Liver (tissue), 3 donors: ENCODE measurements at regions not wholly inside any gene's neighbourhood (a gene's known extent, or its start where the extent isn't known, plus 50 kb on each side); places are given as distances from the start of the nearest gene placed in this dataset.

Experiments used
- EGR1 ChIP-seq, 2 donors: IDR thresholded peaks; 2 replicates each; pipeline ENCODE4 v1.6.1; 2016 to 2018; ENCODE audit warnings: antibody characterized with exemption in 2 of 2, low read depth in 2 of 2
- GABPA ChIP-seq, 2 donors: IDR thresholded peaks in 1 of 2; conservative IDR thresholded peaks in 1 of 2; 2 replicates each; pipeline ENCODE4 v1.6.1; 2016; ENCODE audit warnings: antibody characterized with exemption in 2 of 2, mild to moderate bottlenecking in 1 of 2, moderate library complexity in 1 of 2
- HNF4G ChIP-seq: IDR thresholded peaks from 2 replicates; pipeline ENCODE4 v1.6.1; 2016; ENCODE audit warnings: antibody characterized with exemption
- JUND ChIP-seq, 2 donors: IDR thresholded peaks; 2 replicates each; pipeline ENCODE4 v1.6.1; 2016; ENCODE audit warnings: antibody characterized with exemption in 2 of 2
- RAD21 ChIP-seq, 2 donors: IDR thresholded peaks; 2 replicates each; pipeline ENCODE4 v1.6.1; 2016; ENCODE audit warnings: antibody characterized with exemption in 2 of 2, mild to moderate bottlenecking in 2 of 2
- SP1 ChIP-seq: IDR thresholded peaks from 2 replicates; pipeline ENCODE4 v1.6.1; 2018; ENCODE audit warnings: antibody characterized with exemption, mild to moderate bottlenecking
- TAF1 ChIP-seq: conservative IDR thresholded peaks from 2 replicates; pipeline ENCODE4 v1.6.1; 2016; ENCODE audit warnings: antibody characterized with exemption, mild to moderate bottlenecking
- YY1 ChIP-seq: IDR thresholded peaks from 2 replicates; pipeline ENCODE4 v1.6.1; 2016; ENCODE audit warnings: antibody characterized with exemption, mild to moderate bottlenecking
- TF ChIP-seq, protein P1 (sequence below): fragments of 150-350 bp; IDR thresholded peaks from 2 replicates; pipeline ENCODE4 v1.5.1; 2017; ENCODE audit warnings: improper control_type of control experiment, low read depth, low read length; ENCODE audit not compliant: missing input control
- TF ChIP-seq, protein P2 (sequence below): IDR thresholded peaks from 2 replicates; pipeline ENCODE4 v1.6.1; 2016; ENCODE audit warnings: antibody characterized with exemption
- TF ChIP-seq, protein P3 (sequence below): IDR thresholded peaks from 2 replicates; pipeline ENCODE4 v1.6.1; 2016; ENCODE audit warnings: antibody characterized with exemption, mild to moderate bottlenecking
- TF ChIP-seq, protein P4 (sequence below): IDR thresholded peaks from 2 replicates; pipeline ENCODE4 v1.6.1; 2016; ENCODE audit warnings: antibody characterized with exemption
- TF ChIP-seq, protein P5 (sequence below): IDR thresholded peaks from 2 replicates; pipeline ENCODE4 v1.6.1; 2016; ENCODE audit warnings: antibody characterized with exemption
- donor health status: healthy.
- donor health status: healthy.

DNA sequence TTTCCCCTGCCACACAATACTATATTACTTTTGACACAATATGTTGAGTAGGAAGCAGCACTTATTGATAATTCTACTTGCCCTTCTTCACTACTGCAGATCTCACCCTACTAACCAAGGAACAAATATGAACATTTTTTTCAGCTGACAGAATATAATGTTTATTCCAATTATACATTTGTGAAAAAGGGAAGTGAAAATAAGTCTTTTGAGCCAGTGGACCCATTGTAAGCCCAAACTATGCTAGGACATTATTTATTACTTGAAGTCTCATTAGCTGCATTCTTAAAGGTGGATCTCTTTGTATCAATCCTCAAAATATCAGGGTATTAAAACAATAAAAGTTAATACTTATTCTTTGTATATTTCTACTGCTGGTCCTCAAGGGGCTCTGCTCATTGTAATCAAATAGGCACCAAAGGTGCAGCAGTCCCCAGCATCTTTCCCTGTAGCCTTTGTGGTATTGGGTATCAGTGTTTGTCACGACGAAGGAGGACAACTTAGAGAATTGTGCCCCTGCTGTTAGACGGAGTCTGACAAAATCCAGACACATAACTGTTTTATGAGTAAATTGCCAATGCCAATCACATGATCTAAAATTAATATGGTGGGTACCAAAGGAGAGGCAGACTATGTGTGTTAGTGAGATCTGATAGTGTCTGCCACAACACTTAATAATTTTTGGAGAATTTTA lies 453.5 kb upstream of the CDH9 start:
- TF ChIP-seq, protein P1, sequence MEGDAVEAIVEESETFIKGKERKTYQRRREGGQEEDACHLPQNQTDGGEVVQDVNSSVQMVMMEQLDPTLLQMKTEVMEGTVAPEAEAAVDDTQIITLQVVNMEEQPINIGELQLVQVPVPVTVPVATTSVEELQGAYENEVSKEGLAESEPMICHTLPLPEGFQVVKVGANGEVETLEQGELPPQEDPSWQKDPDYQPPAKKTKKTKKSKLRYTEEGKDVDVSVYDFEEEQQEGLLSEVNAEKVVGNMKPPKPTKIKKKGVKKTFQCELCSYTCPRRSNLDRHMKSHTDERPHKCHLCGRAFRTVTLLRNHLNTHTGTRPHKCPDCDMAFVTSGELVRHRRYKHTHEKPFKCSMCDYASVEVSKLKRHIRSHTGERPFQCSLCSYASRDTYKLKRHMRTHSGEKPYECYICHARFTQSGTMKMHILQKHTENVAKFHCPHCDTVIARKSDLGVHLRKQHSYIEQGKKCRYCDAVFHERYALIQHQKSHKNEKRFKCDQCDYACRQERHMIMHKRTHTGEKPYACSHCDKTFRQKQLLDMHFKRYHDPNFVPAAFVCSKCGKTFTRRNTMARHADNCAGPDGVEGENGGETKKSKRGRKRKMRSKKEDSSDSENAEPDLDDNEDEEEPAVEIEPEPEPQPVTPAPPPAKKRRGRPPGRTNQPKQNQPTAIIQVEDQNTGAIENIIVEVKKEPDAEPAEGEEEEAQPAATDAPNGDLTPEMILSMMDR, result no peak
- TF ChIP-seq, protein P2, sequence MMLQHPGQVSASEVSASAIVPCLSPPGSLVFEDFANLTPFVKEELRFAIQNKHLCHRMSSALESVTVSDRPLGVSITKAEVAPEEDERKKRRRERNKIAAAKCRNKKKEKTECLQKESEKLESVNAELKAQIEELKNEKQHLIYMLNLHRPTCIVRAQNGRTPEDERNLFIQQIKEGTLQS, result no peak
- TF ChIP-seq EGR1 (IDR thresholded peaks at IDR 0.05; ENCODE audit: low read depth in 2 of 2) (no peak), RAD21 (IDR thresholded peaks at IDR 0.05) (no peak), TAF1 (no peak), JUND (IDR thresholded peaks at IDR 0.05) (no peak), SP1 (no peak), YY1 (no peak), HNF4G (no peak), GABPA (IDR thresholded peaks at IDR 0.05 in 1 of 2, conservative IDR thresholded peaks at IDR 0.05 in 1 of 2) (no peak)
- TF ChIP-seq, protein P3, sequence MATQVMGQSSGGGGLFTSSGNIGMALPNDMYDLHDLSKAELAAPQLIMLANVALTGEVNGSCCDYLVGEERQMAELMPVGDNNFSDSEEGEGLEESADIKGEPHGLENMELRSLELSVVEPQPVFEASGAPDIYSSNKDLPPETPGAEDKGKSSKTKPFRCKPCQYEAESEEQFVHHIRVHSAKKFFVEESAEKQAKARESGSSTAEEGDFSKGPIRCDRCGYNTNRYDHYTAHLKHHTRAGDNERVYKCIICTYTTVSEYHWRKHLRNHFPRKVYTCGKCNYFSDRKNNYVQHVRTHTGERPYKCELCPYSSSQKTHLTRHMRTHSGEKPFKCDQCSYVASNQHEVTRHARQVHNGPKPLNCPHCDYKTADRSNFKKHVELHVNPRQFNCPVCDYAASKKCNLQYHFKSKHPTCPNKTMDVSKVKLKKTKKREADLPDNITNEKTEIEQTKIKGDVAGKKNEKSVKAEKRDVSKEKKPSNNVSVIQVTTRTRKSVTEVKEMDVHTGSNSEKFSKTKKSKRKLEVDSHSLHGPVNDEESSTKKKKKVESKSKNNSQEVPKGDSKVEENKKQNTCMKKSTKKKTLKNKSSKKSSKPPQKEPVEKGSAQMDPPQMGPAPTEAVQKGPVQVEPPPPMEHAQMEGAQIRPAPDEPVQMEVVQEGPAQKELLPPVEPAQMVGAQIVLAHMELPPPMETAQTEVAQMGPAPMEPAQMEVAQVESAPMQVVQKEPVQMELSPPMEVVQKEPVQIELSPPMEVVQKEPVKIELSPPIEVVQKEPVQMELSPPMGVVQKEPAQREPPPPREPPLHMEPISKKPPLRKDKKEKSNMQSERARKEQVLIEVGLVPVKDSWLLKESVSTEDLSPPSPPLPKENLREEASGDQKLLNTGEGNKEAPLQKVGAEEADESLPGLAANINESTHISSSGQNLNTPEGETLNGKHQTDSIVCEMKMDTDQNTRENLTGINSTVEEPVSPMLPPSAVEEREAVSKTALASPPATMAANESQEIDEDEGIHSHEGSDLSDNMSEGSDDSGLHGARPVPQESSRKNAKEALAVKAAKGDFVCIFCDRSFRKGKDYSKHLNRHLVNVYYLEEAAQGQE, result no peak
- TF ChIP-seq, protein P4, sequence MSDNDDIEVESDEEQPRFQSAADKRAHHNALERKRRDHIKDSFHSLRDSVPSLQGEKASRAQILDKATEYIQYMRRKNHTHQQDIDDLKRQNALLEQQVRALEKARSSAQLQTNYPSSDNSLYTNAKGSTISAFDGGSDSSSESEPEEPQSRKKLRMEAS, result no peak
- TF ChIP-seq, protein P5, sequence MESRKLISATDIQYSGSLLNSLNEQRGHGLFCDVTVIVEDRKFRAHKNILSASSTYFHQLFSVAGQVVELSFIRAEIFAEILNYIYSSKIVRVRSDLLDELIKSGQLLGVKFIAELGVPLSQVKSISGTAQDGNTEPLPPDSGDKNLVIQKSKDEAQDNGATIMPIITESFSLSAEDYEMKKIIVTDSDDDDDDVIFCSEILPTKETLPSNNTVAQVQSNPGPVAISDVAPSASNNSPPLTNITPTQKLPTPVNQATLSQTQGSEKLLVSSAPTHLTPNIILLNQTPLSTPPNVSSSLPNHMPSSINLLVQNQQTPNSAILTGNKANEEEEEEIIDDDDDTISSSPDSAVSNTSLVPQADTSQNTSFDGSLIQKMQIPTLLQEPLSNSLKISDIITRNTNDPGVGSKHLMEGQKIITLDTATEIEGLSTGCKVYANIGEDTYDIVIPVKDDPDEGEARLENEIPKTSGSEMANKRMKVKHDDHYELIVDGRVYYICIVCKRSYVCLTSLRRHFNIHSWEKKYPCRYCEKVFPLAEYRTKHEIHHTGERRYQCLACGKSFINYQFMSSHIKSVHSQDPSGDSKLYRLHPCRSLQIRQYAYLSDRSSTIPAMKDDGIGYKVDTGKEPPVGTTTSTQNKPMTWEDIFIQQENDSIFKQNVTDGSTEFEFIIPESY, result no peak
